OCI-LY7 (cell line): ENCODE measurements at regions not wholly inside any gene's neighbourhood (a gene's known extent, or its start where the extent isn't known, plus 50 kb on each side); places are given as distances from the start of the nearest gene placed in this dataset.

Source experiments
- BruUV-seq: library from RNA; stranded (reverse); fragments of 400-500 nt; replicated peaks from 2 replicates; lab custom pipeline; 2021; lab: Mats Ljungman, UMichigan
- CTCF ChIA-PET: fragments of 300-600 bp; sonication (Branson Sonifier 250); formaldehyde crosslinking; loops from one replicate; lab custom pipeline; 2022; ENCODE audit warnings: antibody characterized with exemption; ENCODE audit not compliant: unreplicated experiment; lab: Charles Lee
- POLR2A ChIA-PET: fragments of 300-600 bp; sonication (Branson Sonifier 250); formaldehyde crosslinking; loops from one replicate; lab custom pipeline; 2022; ENCODE audit warnings: antibody characterized with exemption; lab: Charles Lee
- DNase-seq: peaks from one replicate; pipeline ENCODE4 v3.0.0-alpha.2; 2015; ENCODE audit warnings: low spot score
- H2AFZ ChIP-seq: fragments of 200-600 bp; sonication (generic), shearing (Covaris generic); 2 replicates; pipeline ENCODE4 v1.6.1; 2014; ENCODE audit warnings: mild to moderate bottlenecking, antibody characterized with exemption, low read length, moderate library complexity
- H3K27ac ChIP-seq: fragments of 200-600 bp; sonication (generic); 2 replicates; pipeline ENCODE4 v1.5.1; 2014; ENCODE audit warnings: mixed run types, low read depth, mild to moderate bottlenecking, moderate library complexity, low read length, inconsistent platforms; ENCODE audit not compliant: poor library complexity, severe bottlenecking
- H3K36me3 ChIP-seq: fragments of 200-600 bp; sonication (generic); 2 replicates; pipeline ENCODE4 v1.6.1; 2014; ENCODE audit warnings: mild to moderate bottlenecking, antibody characterized with exemption, low read length, moderate library complexity, mixed read lengths; ENCODE audit not compliant: insufficient read depth
- H3K4me1 ChIP-seq: fragments of 200-600 bp; sonication (generic); 2 replicates; pipeline ENCODE4 v1.5.1; 2014; ENCODE audit warnings: mild to moderate bottlenecking, low read length; ENCODE audit not compliant: insufficient read depth, poor library complexity, severe bottlenecking
- H3K4me2 ChIP-seq: fragments of 200-600 bp; sonication (generic); 2 replicates; pipeline ENCODE4 v1.6.1; 2014; ENCODE audit warnings: mild to moderate bottlenecking, low read length
- H3K4me3 ChIP-seq: fragments of 200-600 bp; sonication (generic); 2 replicates; pipeline ENCODE4 v1.5.1; 2014; ENCODE audit warnings: mild to moderate bottlenecking, low read depth, low read length; ENCODE audit not compliant: poor library complexity, severe bottlenecking
- H3K79me2 ChIP-seq: fragments of 200-600 bp; sonication (generic); 2 replicates; pipeline ENCODE4 v1.6.1; 2016; ENCODE audit warnings: low read depth, mild to moderate bottlenecking, low read length, moderate library complexity, mixed read lengths; ENCODE audit not compliant: insufficient read depth
- H3K9me2 ChIP-seq: fragments of 200-600 bp; sonication (generic); 2 replicates; pipeline ENCODE4 v1.6.1; 2016; ENCODE audit warnings: mild to moderate bottlenecking, low read length, mixed read lengths; ENCODE audit not compliant: insufficient read depth
- H3K9me3 ChIP-seq: fragments of 200-600 bp; sonication (generic); 2 replicates; pipeline ENCODE4 v1.6.1; 2014; ENCODE audit warnings: mild to moderate bottlenecking, mixed run types, low read length, mixed read lengths
- H4K20me1 ChIP-seq: fragments of 200-600 bp; sonication (generic); 2 replicates; pipeline ENCODE4 v1.6.1; 2014; ENCODE audit warnings: mild to moderate bottlenecking, antibody characterized with exemption, low read length, moderate library complexity, mixed read lengths; ENCODE audit not compliant: insufficient read depth
- CTCF ChIP-seq: fragments of 200-600 bp; sonication (generic); conservative IDR thresholded peaks from 2 replicates; pipeline ENCODE4 v1.5.1; 2014; ENCODE audit warnings: mild to moderate bottlenecking, antibody characterized with exemption, low read length, moderate library complexity, mixed read lengths
- EZH2phosphoT487 ChIP-seq: fragments of 200-600 bp; sonication (generic); IDR thresholded peaks from 2 replicates; pipeline ENCODE4 v1.6.1; 2018; ENCODE audit warnings: low read depth, borderline replicate concordance, mild to moderate bottlenecking, mixed run types, antibody characterized with exemption, low read length, moderate library complexity, mixed read lengths
- intact Hi-C: fragments of 100-400 bp; cut with micrococcal nuclease; formaldehyde crosslinking; loops from one replicate; pipeline ENCODE4 v1.10.0; 2022; ENCODE audit not compliant: unreplicated experiment

GRCh38 chr6:140576004-140576555 lies 1201.6 kb upstream of the CITED2 start:
- no peaks in the 10 kb centered on the region for H3K4me1 ChIP-seq
- CTCF ChIA-PET = no interaction called here
- POLR2A ChIA-PET = interaction anchor here (0.6 to 0.7 kb wide), 2 partner anchors 102 to 1573 kb away, joined by 3 read pairs; no protein-coding TSS in a partner anchor
- DNase-seq = no peak
- no peaks in the 10 kb centered on the region for H3K9me3 ChIP-seq
- no peak overlapping the region for H3K4me2 ChIP-seq
- no TSS peak for BruUV-seq
- H3K36me3 ChIP-seq = no peaks in the 10 kb centered on the region
- H3K27ac ChIP-seq = no peak overlapping the region
- H3K79me2 ChIP-seq = no peaks in the 10 kb centered on the region
- H3K4me3 ChIP-seq = no peak overlapping the region
- H3K9me2 ChIP-seq = no peaks in the 10 kb centered on the region
- TF ChIP-seq CTCF (no peak), EZH2phosphoT487 (no peak)
- intact Hi-C loops = no loop called here
- no peak overlapping the region for H2AFZ ChIP-seq
- H4K20me1 ChIP-seq = no peaks in the 10 kb centered on the region

GRCh38 chr6:140572867-140573266 lies 1198.4 kb upstream of the CITED2 start:
- ChIA-PET POLR2A (no interaction called here), CTCF (no interaction called here)
- intact Hi-C loops = no loop called here
- Histone ChIP-seq H3K27ac (no peak overlapping the region), H3K9me2 (no peaks in the 10 kb centered on the region), H4K20me1 (no peaks in the 10 kb centered on the region), H3K79me2 (no peaks in the 10 kb centered on the region), H3K4me2 (no peak overlapping the region), H3K4me3 (no peak overlapping the region), H3K36me3 (no peaks in the 10 kb centered on the region), H2AFZ (no peak overlapping the region), H3K9me3 (no peaks in the 10 kb centered on the region), H3K4me1 (no peaks in the 10 kb centered on the region)
- no TSS peak for BruUV-seq
- no peak for DNase-seq
- no peak for TF ChIP-seq CTCF
- TF ChIP-seq EZH2phosphoT487 = no peak

GRCh38 chr6:140572129-140572528 lies 1197.7 kb upstream of the CITED2 start:
- Histone ChIP-seq H3K9me3 (no peaks in the 10 kb centered on the region), H3K4me1 (no peaks in the 10 kb centered on the region), H3K36me3 (no peaks in the 10 kb centered on the region), H4K20me1 (no peaks in the 10 kb centered on the region), H3K9me2 (no peaks in the 10 kb centered on the region), H3K4me2 (no peak overlapping the region), H3K4me3 (no peak overlapping the region), H2AFZ (no peak overlapping the region), H3K27ac (no peak overlapping the region), H3K79me2 (no peaks in the 10 kb centered on the region)
- no TSS peak for BruUV-seq
- DNase-seq = no peak
- intact Hi-C loops = no loop called here
- CTCF ChIA-PET = no interaction called here
- POLR2A ChIA-PET = no interaction called here
- TF ChIP-seq CTCF (no peak), EZH2phosphoT487 (no peak)
